ENCODE measurements at regions not wholly inside any gene's neighbourhood (a gene's known extent, or its start where the extent isn't known, plus 50 kb on each side); places are given as distances from the start of the nearest gene placed in this dataset.
"Not testable (repeated sequence)": the region's sequence is repeated elsewhere in the genome, so short reads cannot be mapped to it uniquely, and the experiment has no call there.

DNA sequence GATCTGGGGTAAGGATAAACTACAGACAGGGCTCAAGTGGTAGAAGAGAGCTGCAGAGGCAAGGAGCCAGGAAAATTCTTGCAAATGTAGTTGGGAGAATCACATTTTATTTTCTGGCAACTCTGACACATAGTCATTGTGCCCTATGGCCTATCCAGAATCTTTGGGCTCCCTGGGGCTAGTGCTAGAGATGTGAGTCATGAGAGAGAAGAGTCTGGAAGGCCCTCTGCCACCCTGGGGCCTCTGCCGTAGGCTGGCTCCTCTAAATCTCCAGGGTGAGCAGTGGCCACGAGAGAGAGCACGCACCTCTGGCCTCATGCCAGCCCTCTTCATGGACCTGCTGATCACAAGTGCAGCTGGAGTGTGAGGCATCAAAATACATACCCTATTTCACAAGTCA, 74.3 kb upstream of the SSBP2 start:
- Histone ChIP-seq H3K4me1 (ENCODE audit: control insufficient read depth, extremely low read depth, insufficient read depth, low read length) (no peaks in the 10 kb centered on the region), H3K4me2 (ENCODE audit: extremely low read depth, insufficient read depth, low read length) (no peak overlapping the region), H3K27ac (ENCODE audit: insufficient read depth, low read length) (no peak overlapping the region), H3K4me3 (replicated peaks in 1 of 4; ENCODE audit: control extremely low read depth in 1 of 4, insufficient read depth in 1 of 4, low read depth in 3 of 4, low read length in 4 of 4) (no peak overlapping the region), H3K27me3 (ENCODE audit: control insufficient read depth, insufficient read depth, low read length) (no peaks in the 10 kb centered on the region), H3K79me2 (ENCODE audit: control insufficient read depth, insufficient read depth, low read length) (no peaks in the 10 kb centered on the region), H4K20me1 (ENCODE audit: control insufficient read depth, extremely low read depth, insufficient read depth, low read length) (no peaks in the 10 kb centered on the region), H3K9me3 (ENCODE audit: control insufficient read depth, insufficient read depth, low read depth, low read length) (no peaks in the 10 kb centered on the region), H3K9ac (ENCODE audit: insufficient read depth, low read length) (no peak overlapping the region), H2AFZ (ENCODE audit: low read length) (no peak overlapping the region), H3K36me3 (ENCODE audit: control insufficient read depth, insufficient read depth, low read length) (no peaks in the 10 kb centered on the region)
- peak; percentile 70 to 85 for DNase-seq (ENCODE audit: low read depth in 2 of 2)
- no peak for TF ChIP-seq EZH2 (IDR thresholded peaks at IDR 0.05; ENCODE audit: low read length, missing control alignments)
- TF ChIP-seq, protein P1, sequence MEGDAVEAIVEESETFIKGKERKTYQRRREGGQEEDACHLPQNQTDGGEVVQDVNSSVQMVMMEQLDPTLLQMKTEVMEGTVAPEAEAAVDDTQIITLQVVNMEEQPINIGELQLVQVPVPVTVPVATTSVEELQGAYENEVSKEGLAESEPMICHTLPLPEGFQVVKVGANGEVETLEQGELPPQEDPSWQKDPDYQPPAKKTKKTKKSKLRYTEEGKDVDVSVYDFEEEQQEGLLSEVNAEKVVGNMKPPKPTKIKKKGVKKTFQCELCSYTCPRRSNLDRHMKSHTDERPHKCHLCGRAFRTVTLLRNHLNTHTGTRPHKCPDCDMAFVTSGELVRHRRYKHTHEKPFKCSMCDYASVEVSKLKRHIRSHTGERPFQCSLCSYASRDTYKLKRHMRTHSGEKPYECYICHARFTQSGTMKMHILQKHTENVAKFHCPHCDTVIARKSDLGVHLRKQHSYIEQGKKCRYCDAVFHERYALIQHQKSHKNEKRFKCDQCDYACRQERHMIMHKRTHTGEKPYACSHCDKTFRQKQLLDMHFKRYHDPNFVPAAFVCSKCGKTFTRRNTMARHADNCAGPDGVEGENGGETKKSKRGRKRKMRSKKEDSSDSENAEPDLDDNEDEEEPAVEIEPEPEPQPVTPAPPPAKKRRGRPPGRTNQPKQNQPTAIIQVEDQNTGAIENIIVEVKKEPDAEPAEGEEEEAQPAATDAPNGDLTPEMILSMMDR (conservative IDR thresholded peaks at IDR 0.05 in 1 of 2, IDR thresholded peaks at IDR 0.05 in 1 of 2; ENCODE audit: low read depth in 1 of 2, low read length in 2 of 2) = no peak

DNA sequence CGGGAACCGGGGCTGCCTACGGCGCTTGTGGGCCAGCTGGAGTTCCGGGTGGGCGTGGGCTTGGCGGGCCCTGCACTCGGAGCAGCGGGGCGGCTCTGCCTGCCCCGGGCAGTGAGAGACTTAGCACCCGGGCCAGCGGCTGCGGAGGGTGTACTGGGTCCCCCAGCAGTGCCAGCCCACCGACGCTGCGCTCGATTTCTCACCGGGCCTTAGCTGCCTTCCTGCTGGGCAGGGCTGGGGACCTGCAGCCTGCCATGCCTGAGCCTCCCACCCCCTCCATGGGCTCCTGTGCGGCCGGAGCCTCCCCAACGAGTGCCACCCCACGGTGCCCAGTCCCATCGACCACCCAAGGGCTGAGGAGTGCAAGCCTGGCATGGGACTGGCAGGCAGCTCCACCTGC, 72.8 kb upstream of the SSBP2 start:
- not testable (repeated sequence) for H3K4me1 ChIP-seq (ENCODE audit: control insufficient read depth, extremely low read depth, insufficient read depth, low read length); DNase-seq (ENCODE audit: low read depth in 2 of 2); H3K27me3 ChIP-seq (ENCODE audit: control insufficient read depth, insufficient read depth, low read length); H3K9me3 ChIP-seq (ENCODE audit: control insufficient read depth, insufficient read depth, low read depth, low read length); H3K4me3 ChIP-seq (replicated peaks in 1 of 4; ENCODE audit: control extremely low read depth in 1 of 4, insufficient read depth in 1 of 4, low read depth in 3 of 4, low read length in 4 of 4); H4K20me1 ChIP-seq (ENCODE audit: control insufficient read depth, extremely low read depth, insufficient read depth, low read length); H3K9ac ChIP-seq (ENCODE audit: insufficient read depth, low read length); H2AFZ ChIP-seq (ENCODE audit: low read length); H3K79me2 ChIP-seq (ENCODE audit: control insufficient read depth, insufficient read depth, low read length); H3K4me2 ChIP-seq (ENCODE audit: extremely low read depth, insufficient read depth, low read length); H3K36me3 ChIP-seq (ENCODE audit: control insufficient read depth, insufficient read depth, low read length); H3K27ac ChIP-seq (ENCODE audit: insufficient read depth, low read length)

DNA sequence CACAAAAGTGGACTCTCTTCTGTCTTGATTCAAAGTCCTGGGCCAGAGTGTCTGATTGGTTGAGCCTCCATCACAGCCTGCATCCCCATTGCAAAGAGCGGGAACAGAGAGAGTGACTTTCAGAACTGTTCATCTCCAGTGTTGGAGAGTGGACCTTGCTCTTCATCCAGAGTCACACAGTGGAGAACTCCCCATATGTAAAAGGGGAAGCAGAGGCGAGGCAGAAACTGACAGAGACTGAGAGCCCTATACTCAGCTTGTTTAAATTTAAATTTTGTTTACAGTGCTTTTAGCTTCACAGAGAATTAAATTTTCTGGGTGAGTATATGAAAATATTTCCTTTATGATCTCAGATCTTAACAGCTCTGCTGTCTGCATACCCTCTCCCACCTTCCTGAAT, 70.0 kb upstream of the SSBP2 start:
- no peaks in the 10 kb centered on the region for H3K36me3 ChIP-seq (ENCODE audit: control insufficient read depth, insufficient read depth, low read length)
- no peaks in the 10 kb centered on the region for H3K27me3 ChIP-seq (ENCODE audit: control insufficient read depth, insufficient read depth, low read length)
- DNase-seq (ENCODE audit: low read depth in 2 of 2) = no peak
- no peak overlapping the region for H3K9ac ChIP-seq (ENCODE audit: insufficient read depth, low read length)
- no peak overlapping the region for H2AFZ ChIP-seq (ENCODE audit: low read length)
- no peak overlapping the region for H3K27ac ChIP-seq (ENCODE audit: insufficient read depth, low read length)
- no peak for TF ChIP-seq EZH2 (IDR thresholded peaks at IDR 0.05; ENCODE audit: low read length, missing control alignments)
- TF ChIP-seq, protein P1 (conservative IDR thresholded peaks at IDR 0.05 in 1 of 2, IDR thresholded peaks at IDR 0.05 in 1 of 2; ENCODE audit: low read depth in 1 of 2, low read length in 2 of 2) = no peak
- H3K79me2 ChIP-seq (ENCODE audit: control insufficient read depth, insufficient read depth, low read length) = no peaks in the 10 kb centered on the region
- H3K4me1 ChIP-seq (ENCODE audit: control insufficient read depth, extremely low read depth, insufficient read depth, low read length) = no peaks in the 10 kb centered on the region
- no peak overlapping the region for H3K4me2 ChIP-seq (ENCODE audit: extremely low read depth, insufficient read depth, low read length)
- H3K9me3 ChIP-seq (ENCODE audit: control insufficient read depth, insufficient read depth, low read depth, low read length) = no peaks in the 10 kb centered on the region
- H3K4me3 ChIP-seq (replicated peaks in 1 of 4; ENCODE audit: control extremely low read depth in 1 of 4, insufficient read depth in 1 of 4, low read depth in 3 of 4, low read length in 4 of 4) = no peak overlapping the region
- no peaks in the 10 kb centered on the region for H4K20me1 ChIP-seq (ENCODE audit: control insufficient read depth, extremely low read depth, insufficient read depth, low read length)

DNA sequence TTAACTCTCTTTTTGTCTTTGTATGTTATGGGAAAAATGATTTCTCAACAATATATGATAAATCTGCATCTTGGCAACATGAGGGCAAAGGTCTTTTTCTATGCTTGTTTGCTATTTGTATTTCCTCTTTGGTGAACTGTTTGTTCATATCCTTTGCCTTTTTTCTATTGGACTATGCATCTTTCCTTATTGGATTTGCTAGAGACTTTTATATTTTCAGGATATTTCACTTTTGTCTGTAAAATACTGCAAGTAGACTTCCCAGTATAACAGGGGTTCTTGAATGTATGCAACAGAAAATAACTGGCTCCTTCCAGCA, 69.4 kb upstream of the SSBP2 start:
- no peak for DNase-seq (ENCODE audit: low read depth in 2 of 2)
- Histone ChIP-seq H3K79me2 (ENCODE audit: control insufficient read depth, insufficient read depth, low read length) (no peaks in the 10 kb centered on the region), H3K4me1 (ENCODE audit: control insufficient read depth, extremely low read depth, insufficient read depth, low read length) (no peaks in the 10 kb centered on the region), H3K27ac (ENCODE audit: insufficient read depth, low read length) (no peak overlapping the region), H3K27me3 (ENCODE audit: control insufficient read depth, insufficient read depth, low read length) (no peaks in the 10 kb centered on the region), H3K4me3 (replicated peaks in 1 of 4; ENCODE audit: control extremely low read depth in 1 of 4, insufficient read depth in 1 of 4, low read depth in 3 of 4, low read length in 4 of 4) (no peak overlapping the region), H3K9me3 (ENCODE audit: control insufficient read depth, insufficient read depth, low read depth, low read length) (no peaks in the 10 kb centered on the region), H3K9ac (ENCODE audit: insufficient read depth, low read length) (no peak overlapping the region), H3K4me2 (ENCODE audit: extremely low read depth, insufficient read depth, low read length) (no peak overlapping the region), H2AFZ (ENCODE audit: low read length) (no peak overlapping the region), H3K36me3 (ENCODE audit: control insufficient read depth, insufficient read depth, low read length) (no peaks in the 10 kb centered on the region), H4K20me1 (ENCODE audit: control insufficient read depth, extremely low read depth, insufficient read depth, low read length) (no peaks in the 10 kb centered on the region)
- TF ChIP-seq EZH2 (IDR thresholded peaks at IDR 0.05; ENCODE audit: low read length, missing control alignments) = no peak
- TF ChIP-seq, protein P1 (conservative IDR thresholded peaks at IDR 0.05 in 1 of 2, IDR thresholded peaks at IDR 0.05 in 1 of 2; ENCODE audit: low read depth in 1 of 2, low read length in 2 of 2) = no peak
